PC-3 (cell line): ENCODE measurements at regions not wholly inside any gene's neighbourhood (a gene's known extent, or its start where the extent isn't known, plus 50 kb on each side); places are given as distances from the start of the nearest gene placed in this dataset.

Source experiments
- EZH2phosphoT487 ChIP-seq: fragments of 300-600 bp; sonication (generic); IDR thresholded peaks from 2 replicates; pipeline ENCODE4 v1.6.1; 2018; ENCODE audit warnings: mild to moderate bottlenecking, antibody characterized with exemption, low read length, borderline replicate concordance
- TF ChIP-seq, protein P1 (sequence below): fragments of 300-600 bp; sonication (generic); conservative IDR thresholded peaks from 2 replicates; pipeline ENCODE4 v1.5.1; 2017; ENCODE audit warnings: antibody characterized with exemption, low read depth, mild to moderate bottlenecking, low read length

- no peak for TF ChIP-seq EZH2phosphoT487
- TF ChIP-seq, protein P1, sequence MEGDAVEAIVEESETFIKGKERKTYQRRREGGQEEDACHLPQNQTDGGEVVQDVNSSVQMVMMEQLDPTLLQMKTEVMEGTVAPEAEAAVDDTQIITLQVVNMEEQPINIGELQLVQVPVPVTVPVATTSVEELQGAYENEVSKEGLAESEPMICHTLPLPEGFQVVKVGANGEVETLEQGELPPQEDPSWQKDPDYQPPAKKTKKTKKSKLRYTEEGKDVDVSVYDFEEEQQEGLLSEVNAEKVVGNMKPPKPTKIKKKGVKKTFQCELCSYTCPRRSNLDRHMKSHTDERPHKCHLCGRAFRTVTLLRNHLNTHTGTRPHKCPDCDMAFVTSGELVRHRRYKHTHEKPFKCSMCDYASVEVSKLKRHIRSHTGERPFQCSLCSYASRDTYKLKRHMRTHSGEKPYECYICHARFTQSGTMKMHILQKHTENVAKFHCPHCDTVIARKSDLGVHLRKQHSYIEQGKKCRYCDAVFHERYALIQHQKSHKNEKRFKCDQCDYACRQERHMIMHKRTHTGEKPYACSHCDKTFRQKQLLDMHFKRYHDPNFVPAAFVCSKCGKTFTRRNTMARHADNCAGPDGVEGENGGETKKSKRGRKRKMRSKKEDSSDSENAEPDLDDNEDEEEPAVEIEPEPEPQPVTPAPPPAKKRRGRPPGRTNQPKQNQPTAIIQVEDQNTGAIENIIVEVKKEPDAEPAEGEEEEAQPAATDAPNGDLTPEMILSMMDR: no peak
Measured at GRCh38 chr14:98949051-98949450, 322.9 kb downstream of the BCL11B start.
